ENCODE measurements at regions not wholly inside any gene's neighbourhood (a gene's known extent, or its start where the extent isn't known, plus 50 kb on each side); places are given as distances from the start of the nearest gene placed in this dataset.

- intact Hi-C loops (cut with micrococcal nuclease; ENCODE audit: unreplicated experiment): no loop called here
- Mint-ChIP-seq H3K4me3 (ENCODE audit: low read depth, unreplicated experiment) (no peak overlapping the region), H3K4me1 (ENCODE audit: low read depth, unreplicated experiment) (no peaks in the 10 kb centered on the region), H3K27me3 (ENCODE audit: unreplicated experiment) (peaks cover 52% of the 10 kb centered on the region), H3K9me3 (ENCODE audit: low read depth, unreplicated experiment) (peaks cover 4% of the 10 kb centered on the region), H3K36me3 (ENCODE audit: insufficient read depth, unreplicated experiment) (no peaks in the 10 kb centered on the region), H3K27ac (ENCODE audit: unreplicated experiment) (no peak overlapping the region)
- CTCF ChIA-PET: interaction anchor here (0.6 kb wide), 1 partner anchor 66 kb away, joined by 3 read pairs; no protein-coding TSS in a partner anchor
- BruUV-seq (replicated peaks): no TSS peak
- DNase-seq: no peak
- no peak for TF ChIP-seq CTCF (IDR thresholded peaks at IDR 0.05; ENCODE audit: unreplicated experiment)
Measured at GRCh38 chr10:44465401-44466115, 80.7 kb upstream of the CXCL12 start.

GRCh38 chr10:44466236-44466635, 81.3 kb upstream of the CXCL12 start:
- no peak for DNase-seq
- BruUV-seq (replicated peaks): no TSS peak
- CTCF ChIA-PET: no interaction called here
- Mint-ChIP-seq H3K27me3 (ENCODE audit: unreplicated experiment) (peaks cover 51% of the 10 kb centered on the region), H3K4me1 (ENCODE audit: low read depth, unreplicated experiment) (no peaks in the 10 kb centered on the region), H3K36me3 (ENCODE audit: insufficient read depth, unreplicated experiment) (no peaks in the 10 kb centered on the region), H3K4me3 (ENCODE audit: low read depth, unreplicated experiment) (no peak overlapping the region), H3K27ac (ENCODE audit: unreplicated experiment) (no peak overlapping the region), H3K9me3 (ENCODE audit: low read depth, unreplicated experiment) (peaks cover 4% of the 10 kb centered on the region)
- intact Hi-C loops (cut with micrococcal nuclease; ENCODE audit: unreplicated experiment): no loop called here
- TF ChIP-seq CTCF (IDR thresholded peaks at IDR 0.05; ENCODE audit: unreplicated experiment): no peak

- CTCF ChIA-PET: no interaction called here
- Mint-ChIP-seq H3K4me1 (ENCODE audit: low read depth, unreplicated experiment) (no peaks in the 10 kb centered on the region), H3K9me3 (ENCODE audit: low read depth, unreplicated experiment) (peaks cover 4% of the 10 kb centered on the region), H3K36me3 (ENCODE audit: insufficient read depth, unreplicated experiment) (no peaks in the 10 kb centered on the region), H3K27me3 (ENCODE audit: unreplicated experiment) (peaks cover 42% of the 10 kb centered on the region), H3K4me3 (ENCODE audit: low read depth, unreplicated experiment) (no peak overlapping the region), H3K27ac (ENCODE audit: unreplicated experiment) (no peak overlapping the region)
- no peak for DNase-seq
- TF ChIP-seq CTCF (IDR thresholded peaks at IDR 0.05; ENCODE audit: unreplicated experiment): no peak
- intact Hi-C loops (cut with micrococcal nuclease; ENCODE audit: unreplicated experiment): no loop called here
- no TSS peak for BruUV-seq (replicated peaks)
Measured at GRCh38 chr10:44467090-44467489, 82.2 kb upstream of the CXCL12 start.

GRCh38 chr10:44467900-44468299, 83.0 kb upstream of the CXCL12 start:
- peaks cover 34% of the 10 kb centered on the region for H3K27me3 Mint-ChIP-seq (ENCODE audit: unreplicated experiment)
- no peak for DNase-seq
- no TSS peak for BruUV-seq (replicated peaks)
- peaks cover 4% of the 10 kb centered on the region for H3K9me3 Mint-ChIP-seq (ENCODE audit: low read depth, unreplicated experiment)
- H3K36me3 Mint-ChIP-seq (ENCODE audit: insufficient read depth, unreplicated experiment): no peaks in the 10 kb centered on the region
- no peak overlapping the region for H3K27ac Mint-ChIP-seq (ENCODE audit: unreplicated experiment)
- H3K4me1 Mint-ChIP-seq (ENCODE audit: low read depth, unreplicated experiment): no peaks in the 10 kb centered on the region
- intact Hi-C loops (cut with micrococcal nuclease; ENCODE audit: unreplicated experiment): no loop called here
- no peak overlapping the region for H3K4me3 Mint-ChIP-seq (ENCODE audit: low read depth, unreplicated experiment)
- TF ChIP-seq CTCF (IDR thresholded peaks at IDR 0.05; ENCODE audit: unreplicated experiment): no peak
- CTCF ChIA-PET: no interaction called here

Measured in Calu3 (cell line).